ENCODE measurements at regions not wholly inside any gene's neighbourhood (a gene's known extent, or its start where the extent isn't known, plus 50 kb on each side); places are given as distances from the start of the nearest gene placed in this dataset.

GRCh38 chr4:151950993-151951670 lies 190.3 kb upstream of the GATB start:
- Mint-ChIP-seq H3K4me1 (ENCODE audit: low read depth) (no peaks in the 10 kb centered on the region), H3K9me3 (peaks cover 27% of the 10 kb centered on the region), H3K27ac (no peak overlapping the region), H3K4me3 (no peak overlapping the region), H3K27me3 (ENCODE audit: insufficient read depth) (peaks cover 5% of the 10 kb centered on the region), H3K36me3 (ENCODE audit: low read depth) (no peaks in the 10 kb centered on the region)
- intact Hi-C loops (cut with micrococcal nuclease): no loop called here
- no peak for DNase-seq (ENCODE audit: low spot score)

DNA sequence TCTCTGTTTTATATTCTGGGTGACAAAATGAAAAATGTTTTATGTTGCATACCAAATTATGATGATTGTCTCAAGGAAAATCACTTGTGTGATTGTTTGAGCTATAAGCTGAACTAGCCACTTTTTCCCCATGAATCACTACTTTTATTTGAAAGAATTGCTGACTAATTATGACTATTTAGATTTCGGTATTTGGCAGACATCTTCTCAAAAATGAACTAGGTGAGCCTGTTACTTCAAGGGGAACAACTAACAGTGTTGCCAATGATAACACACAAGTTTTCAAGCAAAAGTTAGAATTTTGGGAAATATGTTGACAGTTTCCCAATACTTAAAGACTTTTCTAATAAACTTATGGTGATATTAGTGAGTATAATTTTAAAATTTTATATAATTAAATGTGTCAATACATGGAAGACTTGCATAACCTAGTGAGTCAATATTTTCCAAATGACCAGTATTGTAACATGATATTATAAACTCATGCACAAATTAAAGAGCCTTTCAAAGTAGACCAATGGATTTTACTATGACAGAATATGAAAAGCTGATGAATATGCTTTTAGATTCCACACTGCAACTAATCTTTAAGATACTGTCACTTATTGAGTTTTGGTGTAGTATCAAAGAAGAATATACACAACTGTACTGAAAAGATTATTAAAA lies 187.7 kb upstream of the GATB start:
- peaks cover 2% of the 10 kb centered on the region for H3K27me3 Mint-ChIP-seq (ENCODE audit: insufficient read depth)
- peaks cover 2% of the 10 kb centered on the region for H3K36me3 Mint-ChIP-seq (ENCODE audit: low read depth)
- no peak overlapping the region for H3K27ac Mint-ChIP-seq
- intact Hi-C loops (cut with micrococcal nuclease): no loop called here
- H3K9me3 Mint-ChIP-seq: peaks cover 42% of the 10 kb centered on the region
- DNase-seq (ENCODE audit: low spot score): no peak
- H3K4me3 Mint-ChIP-seq: no peak overlapping the region
- H3K4me1 Mint-ChIP-seq (ENCODE audit: low read depth): no peaks in the 10 kb centered on the region

DNA sequence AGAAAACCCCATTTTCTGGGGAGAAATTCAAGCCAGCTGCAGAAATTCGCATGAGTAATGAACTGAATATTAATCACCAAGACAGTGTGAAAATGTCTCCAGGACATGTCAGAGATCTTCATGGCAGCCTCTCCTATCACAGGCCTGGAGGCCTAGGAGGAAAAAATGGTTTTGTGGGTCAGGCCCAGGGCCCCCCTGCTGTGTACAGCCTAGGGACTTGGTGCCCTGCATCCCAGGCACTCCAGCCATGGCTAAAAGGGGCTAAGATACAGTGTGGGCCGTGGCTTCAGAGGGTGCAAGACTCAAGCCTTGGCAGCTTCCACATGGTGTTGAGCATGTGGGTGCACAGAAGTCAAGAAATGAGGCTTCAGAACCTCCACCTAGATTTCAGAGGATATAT lies 185.9 kb upstream of the GATB start:
- intact Hi-C loops (cut with micrococcal nuclease): no loop called here
- Mint-ChIP-seq H3K4me3 (no peak overlapping the region), H3K27ac (no peak overlapping the region), H3K27me3 (ENCODE audit: insufficient read depth) (peaks cover 2% of the 10 kb centered on the region), H3K36me3 (ENCODE audit: low read depth) (peaks cover 2% of the 10 kb centered on the region), H3K4me1 (ENCODE audit: low read depth) (no peaks in the 10 kb centered on the region), H3K9me3 (peaks cover 51% of the 10 kb centered on the region)
- DNase-seq (ENCODE audit: low spot score): no peak

DNA sequence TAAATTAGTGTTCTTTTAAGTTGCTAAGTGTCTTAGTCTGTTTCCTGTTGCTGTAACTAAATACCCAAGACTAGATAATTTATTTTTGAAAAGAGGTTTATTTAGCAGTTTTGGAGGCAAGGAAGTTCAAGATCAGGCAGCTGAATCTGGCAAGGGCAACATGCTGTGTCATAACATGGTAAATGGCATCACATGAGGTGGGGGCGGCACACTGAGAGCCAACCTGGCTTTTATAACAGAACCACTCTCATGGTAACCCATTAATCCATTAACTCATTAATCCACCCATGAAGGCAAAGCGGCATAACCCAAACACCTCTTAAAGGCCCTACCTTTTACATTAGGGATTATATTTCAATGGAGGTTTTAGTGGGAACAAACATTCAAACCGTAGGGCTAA lies 182.2 kb upstream of the GATB start:
- H3K27ac Mint-ChIP-seq: no peak overlapping the region
- peaks cover 10% of the 10 kb centered on the region for H3K4me1 Mint-ChIP-seq (ENCODE audit: low read depth)
- no peaks in the 10 kb centered on the region for H3K27me3 Mint-ChIP-seq (ENCODE audit: insufficient read depth)
- H3K4me3 Mint-ChIP-seq: no peak overlapping the region
- peaks cover 52% of the 10 kb centered on the region for H3K9me3 Mint-ChIP-seq
- intact Hi-C loops (cut with micrococcal nuclease): no loop called here
- no peak for DNase-seq (ENCODE audit: low spot score)
- H3K36me3 Mint-ChIP-seq (ENCODE audit: low read depth): peaks cover 9% of the 10 kb centered on the region

DNA sequence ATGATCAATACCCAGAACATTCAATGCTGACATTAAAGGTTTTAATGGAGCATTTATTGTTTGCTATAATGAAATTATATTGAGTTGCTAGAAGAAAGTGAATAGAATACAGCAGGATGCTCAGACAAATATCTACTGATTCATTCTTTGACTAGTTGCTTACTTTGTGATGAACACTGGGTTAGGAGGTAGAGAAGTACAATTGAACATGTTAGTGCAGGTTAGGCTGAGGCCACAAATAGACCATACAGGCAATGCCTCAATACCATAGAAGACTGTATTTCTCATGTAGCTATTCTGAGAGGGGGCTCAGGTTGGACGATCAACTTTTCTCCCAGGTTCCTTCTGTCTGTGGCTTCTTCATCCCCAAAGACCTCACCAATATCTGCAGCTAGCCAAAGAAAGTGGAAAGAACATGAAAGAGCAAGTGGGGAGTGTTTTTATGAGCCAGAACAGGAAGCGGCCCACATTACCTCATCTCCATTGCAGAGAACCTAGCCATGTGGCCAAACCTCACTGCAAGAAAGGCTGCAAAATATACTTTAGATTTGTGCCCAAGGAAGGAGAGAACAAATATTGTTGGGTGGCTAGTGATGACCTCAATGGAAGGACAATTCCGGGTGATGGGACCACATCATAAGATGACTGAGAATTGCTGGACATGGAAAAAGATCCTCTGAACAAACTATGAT lies 180.3 kb upstream of the GATB start:
- Mint-ChIP-seq H3K27me3 (ENCODE audit: insufficient read depth) (peaks cover 3% of the 10 kb centered on the region), H3K4me1 (ENCODE audit: low read depth) (peaks cover 10% of the 10 kb centered on the region), H3K9me3 (peaks cover 33% of the 10 kb centered on the region), H3K27ac (peak overlapping the region; percentile 54), H3K4me3 (no peak overlapping the region), H3K36me3 (ENCODE audit: low read depth) (peaks cover 9% of the 10 kb centered on the region)
- no peak for DNase-seq (ENCODE audit: low spot score)
- intact Hi-C loops (cut with micrococcal nuclease): no loop called here

DNA sequence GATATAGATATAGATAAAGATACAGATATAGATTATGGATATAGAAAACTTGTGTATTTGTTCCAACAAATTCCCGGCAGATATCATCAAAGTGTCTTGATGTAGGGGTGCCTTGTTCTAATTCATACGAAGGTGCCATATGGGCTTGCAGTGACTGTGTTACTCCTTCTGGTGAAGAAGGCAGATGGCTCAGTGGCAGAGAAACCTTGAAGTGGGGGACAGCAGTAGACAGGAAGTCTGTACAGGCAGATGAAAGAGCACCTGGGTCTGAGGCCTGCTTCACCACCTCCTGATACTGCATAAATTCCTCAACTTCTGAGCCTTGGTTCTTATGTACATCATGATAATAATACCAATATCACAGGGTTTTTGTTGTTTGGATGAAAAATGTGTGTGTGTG lies 179.5 kb upstream of the GATB start:
- Mint-ChIP-seq H3K4me1 (ENCODE audit: low read depth) (peaks cover 10% of the 10 kb centered on the region), H3K27me3 (ENCODE audit: insufficient read depth) (peaks cover 3% of the 10 kb centered on the region), H3K36me3 (ENCODE audit: low read depth) (peaks cover 9% of the 10 kb centered on the region), H3K27ac (no peak overlapping the region), H3K9me3 (peaks cover 30% of the 10 kb centered on the region), H3K4me3 (no peak overlapping the region)
- intact Hi-C loops (cut with micrococcal nuclease): no loop called here
- no peak for DNase-seq (ENCODE audit: low spot score)

GRCh38 chr4:151939670-151940069 lies 178.9 kb upstream of the GATB start:
- intact Hi-C loops (cut with micrococcal nuclease): no loop called here
- no peak for DNase-seq (ENCODE audit: low spot score)
- Mint-ChIP-seq H3K4me3 (no peak overlapping the region), H3K27ac (no peak overlapping the region), H3K9me3 (peaks cover 26% of the 10 kb centered on the region), H3K36me3 (ENCODE audit: low read depth) (peaks cover 9% of the 10 kb centered on the region), H3K27me3 (ENCODE audit: insufficient read depth) (peaks cover 3% of the 10 kb centered on the region), H3K4me1 (ENCODE audit: low read depth) (peaks cover 10% of the 10 kb centered on the region)

DNA sequence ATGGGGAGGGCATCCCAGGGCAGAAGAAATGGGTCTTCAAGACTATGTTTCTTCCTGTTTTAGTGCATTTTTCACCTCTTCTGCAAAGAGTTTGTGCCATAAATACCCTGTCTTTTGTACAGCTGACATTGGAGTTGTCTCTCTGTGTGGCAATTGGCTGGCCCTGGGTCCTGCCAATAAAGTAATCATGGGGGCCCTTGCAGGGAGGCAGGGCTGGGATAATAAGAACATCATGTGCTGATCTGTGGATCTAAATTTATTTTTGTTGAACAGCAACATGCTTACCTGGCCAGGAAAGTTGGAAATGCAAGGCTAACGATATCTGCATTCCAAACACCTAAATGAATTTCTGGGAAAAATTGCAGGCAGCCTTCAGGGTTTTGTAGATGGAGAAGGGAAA lies 174.6 kb upstream of the GATB start:
- Mint-ChIP-seq H3K27me3 (ENCODE audit: insufficient read depth) (peaks cover 5% of the 10 kb centered on the region), H3K4me1 (ENCODE audit: low read depth) (no peaks in the 10 kb centered on the region), H3K4me3 (no peak overlapping the region), H3K36me3 (ENCODE audit: low read depth) (no peaks in the 10 kb centered on the region), H3K27ac (no peak overlapping the region), H3K9me3 (no peaks in the 10 kb centered on the region)
- intact Hi-C loops (cut with micrococcal nuclease): no loop called here
- DNase-seq (ENCODE audit: low spot score): no peak

DNA sequence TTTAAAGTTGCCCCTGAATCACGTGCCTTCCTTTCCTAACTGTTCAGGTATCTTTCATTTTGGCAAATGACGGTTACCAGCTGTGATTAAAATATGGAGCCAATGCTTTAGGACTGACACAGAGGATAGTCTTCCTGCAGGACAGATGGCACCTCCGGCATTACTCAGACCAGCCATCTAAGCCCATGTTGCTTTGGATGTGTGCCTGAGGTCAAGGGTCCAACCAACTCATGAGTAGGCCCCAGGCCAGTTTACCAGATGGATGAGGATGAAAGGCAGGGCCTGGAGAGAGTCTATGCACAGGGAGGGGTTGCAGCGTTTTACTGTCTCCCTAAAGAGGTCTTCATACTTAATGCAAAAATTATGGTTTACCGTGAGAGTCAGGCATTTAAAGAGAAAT lies 174.0 kb upstream of the GATB start:
- Mint-ChIP-seq H3K27ac (no peak overlapping the region), H3K9me3 (no peaks in the 10 kb centered on the region), H3K4me3 (no peak overlapping the region), H3K36me3 (ENCODE audit: low read depth) (no peaks in the 10 kb centered on the region), H3K4me1 (ENCODE audit: low read depth) (no peaks in the 10 kb centered on the region), H3K27me3 (ENCODE audit: insufficient read depth) (peaks cover 5% of the 10 kb centered on the region)
- intact Hi-C loops (cut with micrococcal nuclease): no loop called here
- DNase-seq (ENCODE audit: low spot score): no peak

- no peaks in the 10 kb centered on the region for H3K4me1 Mint-ChIP-seq (ENCODE audit: low read depth)
- intact Hi-C loops (cut with micrococcal nuclease): no loop called here
- peaks cover 5% of the 10 kb centered on the region for H3K27me3 Mint-ChIP-seq (ENCODE audit: insufficient read depth)
- H3K27ac Mint-ChIP-seq: no peak overlapping the region
- H3K4me3 Mint-ChIP-seq: no peak overlapping the region
- H3K36me3 Mint-ChIP-seq (ENCODE audit: low read depth): no peaks in the 10 kb centered on the region
- no peaks in the 10 kb centered on the region for H3K9me3 Mint-ChIP-seq
- DNase-seq (ENCODE audit: low spot score): no peak
Measured at GRCh38 chr4:151933122-151933827, 172.5 kb upstream of the GATB start.

GRCh38 chr4:151931563-151931962 lies 170.8 kb upstream of the GATB start:
- Mint-ChIP-seq H3K4me3 (no peak overlapping the region), H3K27ac (no peak overlapping the region), H3K4me1 (ENCODE audit: low read depth) (no peaks in the 10 kb centered on the region), H3K27me3 (ENCODE audit: insufficient read depth) (peaks cover 4% of the 10 kb centered on the region), H3K36me3 (ENCODE audit: low read depth) (no peaks in the 10 kb centered on the region), H3K9me3 (no peaks in the 10 kb centered on the region)
- DNase-seq (ENCODE audit: low spot score): no peak
- intact Hi-C loops (cut with micrococcal nuclease): no loop called here

- Mint-ChIP-seq H3K27me3 (ENCODE audit: insufficient read depth) (peaks cover 4% of the 10 kb centered on the region), H3K27ac (no peak overlapping the region)
- no peak for DNase-seq (ENCODE audit: low spot score)
Measured at GRCh38 chr4:151930372-151930771, 169.6 kb upstream of the GATB start.

DNA sequence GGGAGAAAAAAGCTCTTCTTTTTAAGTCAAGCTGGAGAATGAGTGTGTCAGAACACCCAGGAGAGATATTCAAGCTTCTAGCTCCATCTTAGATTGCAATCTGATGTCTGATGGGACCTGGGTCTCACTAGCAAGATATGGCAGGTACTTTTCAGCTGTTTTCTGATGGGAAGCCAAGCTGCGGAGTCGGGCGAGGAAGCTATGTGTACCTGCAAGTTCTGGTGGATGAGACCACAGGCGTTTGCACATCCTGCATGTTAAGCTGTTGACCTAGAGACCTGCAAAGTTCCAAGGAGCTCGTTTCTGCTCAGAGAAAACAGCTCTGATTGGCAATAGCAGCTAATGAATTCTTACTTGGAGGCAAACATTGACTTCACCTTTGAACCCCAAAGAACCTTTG lies 167.3 kb upstream of the GATB start:
- DNase-seq (ENCODE audit: low spot score): no peak
- peaks cover 4% of the 10 kb centered on the region for H3K9me3 Mint-ChIP-seq
- H3K36me3 Mint-ChIP-seq (ENCODE audit: low read depth): no peaks in the 10 kb centered on the region
- H3K27me3 Mint-ChIP-seq (ENCODE audit: insufficient read depth): peaks cover 4% of the 10 kb centered on the region
- H3K4me1 Mint-ChIP-seq (ENCODE audit: low read depth): no peaks in the 10 kb centered on the region
- no peak overlapping the region for H3K27ac Mint-ChIP-seq
- no peak overlapping the region for H3K4me3 Mint-ChIP-seq
- intact Hi-C loops (cut with micrococcal nuclease): no loop called here

More at GRCh38 chr4:151930372-151930771, 169.6 kb upstream of the GATB start:
- Mint-ChIP-seq H3K4me1 (ENCODE audit: low read depth) (no peaks in the 10 kb centered on the region), H3K9me3 (peaks cover 4% of the 10 kb centered on the region), H3K36me3 (ENCODE audit: low read depth) (no peaks in the 10 kb centered on the region), H3K4me3 (no peak overlapping the region)
- intact Hi-C loops (cut with micrococcal nuclease): no loop called here

Measured in activated T-helper 1 cell treated with anti-CD3 and anti-CD28 coated beads, Interleukin-12 subunit alpha, Interleukin-12 subunit beta, Interleukin-2, Interleukin-4 antibody, amounts not matched to agents 30 ng/mL and 10 ng/mL and 1 ng/mL, durations not matched to agents 14 hours and 24 hours and 36 hours (primary cell).